ENCODE measurements at regions not wholly inside any gene's neighbourhood (a gene's known extent, or its start where the extent isn't known, plus 50 kb on each side); places are given as distances from the start of the nearest gene placed in this dataset.

GRCh38 chr14:42921901-42922300 is 1315.2 kb downstream of the LRFN5 start:
- Histone ChIP-seq H3K4me2 (no peak overlapping the region), H3K4me3 (IDR thresholded peaks at IDR 0.05; ENCODE audit: insufficient read depth, low read depth, low read length) (no peak overlapping the region), H3K9ac (no peak overlapping the region), H3K27ac (no peak overlapping the region), H3K79me2 (ENCODE audit: insufficient read depth, low read depth) (no peaks in the 10 kb centered on the region), H3K27me3 (ENCODE audit: insufficient read depth, low read depth) (no peaks in the 10 kb centered on the region), H2AFZ (ENCODE audit: low read depth) (no peak overlapping the region), H3K4me1 (ENCODE audit: low read depth, poor library complexity, severe bottlenecking) (no peaks in the 10 kb centered on the region), H4K20me1 (ENCODE audit: insufficient read depth) (no peaks in the 10 kb centered on the region), H3K36me3 (ENCODE audit: insufficient read depth) (no peaks in the 10 kb centered on the region)
- TF ChIP-seq CTCF (conservative IDR thresholded peaks at IDR 0.05; ENCODE audit: low read depth, low read length): no peak

GRCh38 chr14:42918615-42919014 is 1311.9 kb downstream of the LRFN5 start:
- no peaks in the 10 kb centered on the region for H3K36me3 ChIP-seq (ENCODE audit: insufficient read depth)
- no peaks in the 10 kb centered on the region for H4K20me1 ChIP-seq (ENCODE audit: insufficient read depth)
- H3K4me2 ChIP-seq: no peak overlapping the region
- no peak overlapping the region for H3K9ac ChIP-seq
- H3K79me2 ChIP-seq (ENCODE audit: insufficient read depth, low read depth): no peaks in the 10 kb centered on the region
- no peak overlapping the region for H3K4me3 ChIP-seq (IDR thresholded peaks at IDR 0.05; ENCODE audit: insufficient read depth, low read depth, low read length)
- H2AFZ ChIP-seq (ENCODE audit: low read depth): no peak overlapping the region
- H3K27me3 ChIP-seq (ENCODE audit: insufficient read depth, low read depth): no peaks in the 10 kb centered on the region
- TF ChIP-seq CTCF (conservative IDR thresholded peaks at IDR 0.05; ENCODE audit: low read depth, low read length): no peak
- no peaks in the 10 kb centered on the region for H3K4me1 ChIP-seq (ENCODE audit: low read depth, poor library complexity, severe bottlenecking)
- H3K27ac ChIP-seq: no peak overlapping the region

GRCh38 chr14:42911642-42912041 is 1305.0 kb downstream of the LRFN5 start:
- no peaks in the 10 kb centered on the region for H3K27me3 ChIP-seq (ENCODE audit: insufficient read depth, low read depth)
- H2AFZ ChIP-seq (ENCODE audit: low read depth): no peak overlapping the region
- H3K36me3 ChIP-seq (ENCODE audit: insufficient read depth): no peaks in the 10 kb centered on the region

DNA sequence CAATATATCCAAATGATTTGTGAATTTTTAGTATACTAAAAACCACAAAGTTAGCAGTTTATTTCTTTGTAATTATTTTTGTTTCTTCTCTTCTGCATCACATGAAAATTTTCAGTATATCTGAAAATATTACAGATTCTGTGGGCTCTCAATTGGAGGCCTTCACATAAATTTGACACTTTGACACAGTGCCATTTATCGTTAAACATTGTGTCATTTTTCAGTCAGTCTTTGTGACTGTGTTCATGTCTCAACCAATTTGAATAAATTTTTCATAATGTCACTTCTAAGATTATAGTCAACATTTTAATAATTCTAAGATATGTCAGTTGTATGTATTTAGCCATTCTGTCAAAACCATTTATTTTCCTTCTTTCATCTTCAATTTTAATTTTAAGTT is 1303.0 kb downstream of the LRFN5 start:
- Histone ChIP-seq H2AFZ (ENCODE audit: low read depth) (no peak overlapping the region), H3K36me3 (ENCODE audit: insufficient read depth) (no peaks in the 10 kb centered on the region), H3K4me1 (ENCODE audit: low read depth, poor library complexity, severe bottlenecking) (no peaks in the 10 kb centered on the region), H3K9ac (no peak overlapping the region), H3K27me3 (ENCODE audit: insufficient read depth, low read depth) (no peaks in the 10 kb centered on the region), H4K20me1 (ENCODE audit: insufficient read depth) (no peaks in the 10 kb centered on the region), H3K79me2 (ENCODE audit: insufficient read depth, low read depth) (no peaks in the 10 kb centered on the region), H3K4me3 (IDR thresholded peaks at IDR 0.05; ENCODE audit: insufficient read depth, low read depth, low read length) (no peak overlapping the region), H3K4me2 (no peak overlapping the region), H3K27ac (no peak overlapping the region)
- TF ChIP-seq CTCF (conservative IDR thresholded peaks at IDR 0.05; ENCODE audit: low read depth, low read length): no peak

More at GRCh38 chr14:42911642-42912041, 1305.0 kb downstream of the LRFN5 start:
- Histone ChIP-seq H4K20me1 (ENCODE audit: insufficient read depth) (no peaks in the 10 kb centered on the region), H3K27ac (no peak overlapping the region), H3K79me2 (ENCODE audit: insufficient read depth, low read depth) (no peaks in the 10 kb centered on the region), H3K4me3 (IDR thresholded peaks at IDR 0.05; ENCODE audit: insufficient read depth, low read depth, low read length) (no peak overlapping the region), H3K9ac (no peak overlapping the region), H3K4me1 (ENCODE audit: low read depth, poor library complexity, severe bottlenecking) (no peaks in the 10 kb centered on the region), H3K4me2 (no peak overlapping the region)
- no peak for TF ChIP-seq CTCF (conservative IDR thresholded peaks at IDR 0.05; ENCODE audit: low read depth, low read length)

All from KMS-11 (cell line).